ENCODE measurements at regions not wholly inside any gene's neighbourhood (a gene's known extent, or its start where the extent isn't known, plus 50 kb on each side); places are given as distances from the start of the nearest gene placed in this dataset.
"Not testable (repeated sequence)": the region's sequence is repeated elsewhere in the genome, so short reads cannot be mapped to it uniquely, and the experiment has no call there.

- DNase-seq = no peak
These were observed 423.7 kb upstream of the MTPN start for GRCh38 chr7:136400877-136401276.

DNA sequence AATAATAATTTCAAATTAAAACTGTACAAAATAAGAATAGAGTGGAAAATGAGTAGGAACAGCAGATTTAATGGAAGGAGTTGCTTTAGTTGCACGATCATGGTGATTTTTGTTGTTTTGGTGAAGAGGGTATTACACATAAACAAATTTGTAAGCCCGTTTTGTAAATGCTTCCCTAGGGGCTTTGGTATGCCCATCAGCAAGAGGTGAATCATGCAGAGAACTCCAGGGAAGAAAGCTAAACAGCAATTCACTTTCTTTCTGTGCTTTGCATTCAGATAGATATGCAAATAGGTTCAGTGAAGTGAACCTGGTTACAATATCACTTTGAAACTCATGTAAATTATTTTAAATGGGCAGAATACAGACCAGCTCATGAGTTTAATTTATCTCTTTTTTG is 422.2 kb upstream of the MTPN start:
- DNase-seq = no peak

- no peak for DNase-seq
These were observed 415.7 kb upstream of the MTPN start for GRCh38 chr7:136392856-136393255.

DNA sequence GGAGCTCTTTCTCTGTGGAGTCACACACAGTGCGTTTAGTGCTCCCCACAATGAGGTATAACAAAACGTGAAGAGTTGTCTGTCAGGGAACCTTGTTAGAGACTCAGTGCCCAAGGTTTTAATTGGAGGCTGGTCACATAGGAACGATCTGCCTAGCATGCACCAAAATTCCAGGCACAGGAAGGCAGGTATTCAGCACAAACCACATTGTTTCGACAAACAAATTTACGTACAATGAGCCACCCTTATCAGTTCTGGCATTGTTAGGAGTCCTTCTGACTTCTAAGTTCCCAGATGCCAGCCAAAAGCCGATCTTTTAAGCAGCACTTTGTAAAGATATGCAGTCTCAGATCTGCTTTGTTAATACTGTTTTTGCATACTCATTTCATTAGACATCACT is 414.2 kb upstream of the MTPN start:
- no peak for DNase-seq

- DNase-seq = no peak
These were observed 412.8 kb upstream of the MTPN start for GRCh38 chr7:136389933-136390332.

DNA sequence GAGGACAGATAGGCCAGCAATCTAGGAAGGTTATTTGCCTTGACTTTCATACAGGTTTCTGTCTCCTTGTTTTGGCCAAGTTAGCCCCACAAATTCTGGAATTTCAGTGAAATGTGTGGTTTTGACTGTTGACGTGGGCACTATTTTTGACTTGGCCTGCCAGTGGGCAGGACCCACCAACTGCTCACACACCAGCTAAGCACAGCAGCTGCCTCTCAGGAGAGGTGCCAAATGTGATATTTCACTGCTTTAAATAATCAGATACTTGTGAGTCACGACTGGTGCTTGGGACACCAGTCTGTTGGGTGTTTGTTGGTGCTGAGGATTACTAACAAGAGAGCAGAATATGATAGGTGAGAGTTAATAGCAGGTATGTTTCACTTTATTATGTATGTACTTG is 409.7 kb upstream of the MTPN start:
- DNase-seq = no peak

DNA sequence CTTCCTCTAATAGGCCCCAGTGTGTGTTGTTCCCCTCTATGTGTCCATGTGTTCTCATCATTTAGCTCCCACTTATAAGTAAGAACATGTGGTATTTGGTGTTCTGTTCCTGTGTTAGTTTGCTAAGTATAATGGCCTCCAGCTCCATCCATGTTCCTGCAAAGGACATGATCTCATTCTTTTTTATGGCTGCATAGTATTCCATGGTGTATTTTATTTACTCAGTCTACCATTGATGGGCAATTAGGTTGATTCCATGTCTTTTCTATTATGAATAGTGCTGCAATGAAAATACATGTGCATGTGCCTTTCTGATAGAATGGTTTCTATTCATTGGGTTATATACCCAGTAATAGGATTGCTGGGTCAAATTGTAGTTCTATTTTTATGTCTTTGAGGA is 394.2 kb upstream of the MTPN start:
- DNase-seq = not testable (repeated sequence)

DNA sequence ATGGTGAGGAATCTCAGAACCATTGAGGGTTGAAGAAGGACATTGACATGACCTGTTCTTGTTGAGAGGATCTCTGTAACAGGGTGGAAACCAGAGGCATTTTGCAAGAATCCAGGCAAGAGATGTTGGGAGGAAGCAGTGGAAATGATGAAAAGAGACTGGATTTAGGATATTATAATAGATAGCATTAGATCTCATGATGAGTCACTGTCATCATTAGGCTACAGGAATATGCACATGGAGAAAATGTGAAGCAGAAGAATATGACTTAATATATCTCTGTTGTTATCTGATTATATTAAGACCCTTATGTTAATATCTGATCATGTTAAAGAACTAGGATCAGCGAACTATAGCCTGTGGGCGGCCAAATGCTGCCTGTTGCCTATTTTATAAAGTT is 393.0 kb upstream of the MTPN start:
- no peak for DNase-seq

DNA sequence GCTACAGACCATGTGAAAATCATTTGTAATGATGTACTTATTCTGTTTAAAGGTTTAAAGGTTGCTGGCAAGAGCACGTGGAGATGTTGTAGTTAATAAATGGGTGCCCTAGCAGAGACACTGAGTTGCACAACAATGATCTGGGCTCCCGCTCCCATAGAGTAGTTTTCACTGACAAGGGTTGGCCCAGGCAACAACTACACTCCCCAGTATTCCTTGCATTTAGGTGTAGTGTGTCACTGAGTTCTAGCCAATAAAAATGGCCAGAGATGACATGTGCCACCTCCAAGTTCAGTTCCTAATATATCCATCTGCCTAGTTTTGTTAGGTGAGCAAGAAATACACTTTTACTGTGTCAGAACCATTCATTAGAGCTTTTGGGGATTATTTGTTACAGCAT is 392.1 kb upstream of the MTPN start:
- DNase-seq = no peak

DNA sequence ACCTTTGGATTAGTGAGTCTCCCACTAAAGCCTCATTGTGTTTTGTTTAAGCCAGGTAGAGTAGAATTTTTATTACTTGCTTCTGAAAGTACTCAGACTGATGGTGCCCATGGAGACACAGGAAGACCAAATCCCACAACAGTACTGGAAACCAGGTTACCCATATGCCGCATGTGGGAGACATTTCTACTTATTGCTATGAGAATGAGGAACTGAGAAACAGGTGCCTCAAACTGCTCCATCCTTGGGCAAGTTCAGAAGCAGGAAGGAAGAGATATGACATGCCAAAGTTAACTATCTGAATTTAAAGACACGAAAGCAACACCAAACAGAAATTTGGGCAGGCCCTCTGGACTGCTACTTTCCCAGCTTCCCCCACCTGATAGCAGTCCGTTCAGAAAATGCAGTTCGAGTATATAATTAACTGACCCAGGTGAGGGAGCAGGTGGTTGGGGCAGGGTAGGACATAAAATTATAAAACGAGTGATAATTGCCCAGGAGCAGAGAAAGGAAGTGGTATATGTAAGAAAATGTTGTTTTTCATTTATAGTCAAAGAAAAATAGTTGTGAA is 382.3 kb upstream of the MTPN start:
- no peak for DNase-seq

- DNase-seq = no peak
These were observed 376.1 kb upstream of the MTPN start for GRCh38 chr7:136353287-136353686.

DNA sequence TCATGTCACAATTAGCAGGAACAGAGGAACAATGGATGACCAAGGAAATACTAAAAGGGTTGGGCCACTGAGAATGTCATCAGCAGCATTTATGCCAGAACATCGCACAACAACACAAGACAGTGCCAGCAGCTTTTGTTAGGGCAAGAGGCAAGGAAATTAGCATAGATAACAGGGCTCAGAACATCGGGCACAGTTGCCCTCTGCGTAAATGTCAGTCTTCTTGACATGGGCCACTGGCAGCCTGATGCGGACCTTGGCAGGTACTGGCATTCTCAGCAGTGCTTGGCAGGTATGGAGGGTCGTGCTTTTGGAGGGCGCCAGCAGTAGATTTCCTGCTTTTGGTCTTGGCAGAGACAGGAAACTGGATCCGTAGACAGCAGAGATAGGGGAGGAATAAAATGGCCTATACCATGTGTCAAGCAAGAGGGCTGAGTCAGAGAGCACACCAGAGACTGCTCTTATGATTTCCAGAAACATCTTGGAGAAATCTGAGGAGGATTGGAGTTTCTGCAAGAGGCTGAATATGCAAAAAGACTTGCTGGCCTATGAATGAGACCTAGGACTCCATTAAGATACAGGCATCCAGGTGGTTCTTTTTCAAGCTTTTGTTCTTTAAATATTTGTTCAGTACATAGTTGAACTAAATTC is 371.5 kb upstream of the MTPN start:
- DNase-seq = no peak

GRCh38 chr7:136348142-136348541 is 371.0 kb upstream of the MTPN start:
- DNase-seq = no peak

GRCh38 chr7:136347488-136347887 is 370.3 kb upstream of the MTPN start:
- no peak for DNase-seq

GRCh38 chr7:136342251-136342650 is 365.1 kb upstream of the MTPN start:
- DNase-seq = no peak

DNA sequence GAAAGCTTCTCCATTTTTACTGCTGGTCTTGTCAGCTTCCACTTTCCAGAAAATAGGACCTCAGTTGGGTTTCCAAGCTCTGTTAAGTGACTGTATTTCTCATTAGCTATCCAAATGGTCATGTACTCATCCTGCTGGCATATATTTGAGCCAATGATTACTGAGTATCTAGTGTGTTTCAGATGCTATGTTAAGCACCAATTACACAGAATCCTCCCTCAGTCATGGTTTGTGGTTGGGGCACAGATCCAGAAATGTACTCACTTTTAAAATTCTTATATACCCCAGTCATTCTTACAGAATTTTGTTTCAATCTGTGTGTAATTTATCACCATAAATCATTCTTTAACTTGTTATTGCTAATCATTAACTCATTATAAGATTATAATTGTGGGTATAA is 362.3 kb upstream of the MTPN start:
- no peak for DNase-seq

DNA sequence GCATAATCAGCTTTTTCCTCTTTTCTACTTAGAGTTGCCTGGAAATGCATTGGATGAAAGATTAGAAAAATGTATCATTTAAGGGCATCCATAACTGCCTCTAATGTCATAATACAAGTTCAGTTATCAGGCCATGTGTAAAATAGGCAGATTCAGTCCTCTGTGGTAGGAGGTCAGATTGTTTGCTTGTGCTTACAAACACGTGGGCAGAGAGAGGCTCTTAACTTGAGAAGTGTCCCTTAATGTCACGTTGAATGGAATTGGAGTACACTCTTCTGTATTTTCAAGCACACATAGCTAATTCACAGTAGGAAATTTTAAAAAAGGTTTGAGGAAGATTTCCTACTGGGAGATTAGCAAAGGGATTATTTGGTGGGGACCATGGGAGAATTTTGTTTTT is 359.8 kb upstream of the MTPN start:
- no peak for DNase-seq

DNA sequence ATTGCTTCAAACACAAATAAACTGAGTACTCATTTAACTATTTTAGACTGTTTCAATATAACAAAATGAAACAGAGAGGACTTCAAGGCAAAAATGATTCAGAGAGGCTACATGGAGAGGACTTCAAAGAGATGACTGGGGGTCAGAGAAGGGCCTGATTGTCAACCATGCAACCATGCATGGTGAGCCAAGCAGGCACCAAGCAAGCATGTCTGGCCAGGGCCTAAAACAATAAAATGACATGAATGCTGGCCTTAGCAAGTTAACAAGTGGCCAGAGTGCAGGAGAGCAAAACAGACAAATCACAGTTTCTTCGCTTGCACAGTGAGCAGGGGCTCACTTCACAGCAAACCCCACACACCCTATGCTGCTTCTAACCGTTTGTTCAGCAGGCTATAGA is 356.5 kb upstream of the MTPN start:
- no peak for DNase-seq

- DNase-seq = no peak
These were observed 349.0 kb upstream of the MTPN start for GRCh38 chr7:136326045-136326609.

DNA sequence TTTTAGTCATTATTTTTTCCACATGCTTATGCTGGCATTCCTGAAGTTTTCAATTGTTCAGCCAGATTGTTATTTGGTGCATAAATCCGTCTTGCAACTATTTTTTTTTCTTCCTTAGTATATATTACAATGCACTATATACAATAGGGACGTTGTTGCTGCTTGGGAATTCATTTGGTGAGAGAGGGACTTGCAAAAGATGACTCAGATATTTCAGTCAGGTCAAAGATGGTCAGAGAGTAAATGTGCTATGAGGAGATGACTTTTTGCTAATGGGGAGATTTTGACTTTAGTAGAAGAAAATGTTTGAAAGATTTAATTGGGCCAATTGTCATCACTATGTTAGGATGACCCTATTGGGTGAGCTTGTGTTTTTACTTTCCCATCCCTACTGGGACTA is 348.4 kb upstream of the MTPN start:
- DNase-seq = no peak

DNA sequence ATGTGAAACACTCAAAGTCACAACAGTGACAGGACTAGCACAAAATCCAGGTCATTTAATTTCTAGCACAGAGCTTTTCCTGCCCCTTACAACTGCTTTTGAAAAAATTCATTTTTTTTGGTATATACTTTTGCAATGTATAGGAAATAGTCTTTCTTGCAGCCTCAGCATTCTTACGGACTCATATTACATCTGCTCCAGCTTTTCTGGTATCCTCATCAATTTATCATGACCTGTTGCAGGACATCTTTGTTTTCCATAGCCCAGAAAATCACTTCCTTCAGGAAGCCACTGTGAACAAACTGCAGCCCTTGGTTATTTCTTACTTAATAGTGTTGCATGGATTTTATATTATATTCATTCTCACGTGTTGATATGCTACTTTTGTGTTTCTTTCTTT is 347.9 kb upstream of the MTPN start:
- DNase-seq = no peak

DNA sequence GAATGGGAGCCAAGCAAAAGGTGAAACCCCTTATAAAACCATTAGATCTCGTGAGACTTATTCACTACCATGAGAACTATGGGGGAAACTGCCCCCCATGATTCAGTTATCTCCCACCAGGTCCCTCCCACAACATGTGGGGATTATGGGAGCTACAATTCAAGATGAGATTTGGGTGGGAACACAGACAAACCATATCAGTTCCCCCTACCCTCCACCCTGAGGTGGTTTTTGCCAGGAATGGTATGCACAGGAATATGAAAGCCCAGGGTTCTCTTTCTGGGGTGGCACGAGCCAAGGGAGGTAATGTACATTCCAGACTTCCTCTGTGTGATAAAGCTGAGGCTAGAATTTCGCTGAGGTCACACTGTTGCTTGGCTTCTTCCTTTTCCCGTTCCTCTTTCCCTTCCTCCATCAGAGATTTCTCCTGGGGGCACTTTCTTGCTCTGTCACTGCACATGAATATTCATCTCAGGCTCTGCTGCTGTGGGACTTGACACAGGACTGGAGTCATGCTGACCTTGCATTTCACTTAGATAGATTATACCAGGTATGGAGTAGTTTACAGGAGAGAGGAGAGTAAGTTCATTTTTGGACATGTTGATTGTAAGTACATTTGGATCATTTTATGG is 347.0 kb upstream of the MTPN start:
- DNase-seq = no peak

DNA sequence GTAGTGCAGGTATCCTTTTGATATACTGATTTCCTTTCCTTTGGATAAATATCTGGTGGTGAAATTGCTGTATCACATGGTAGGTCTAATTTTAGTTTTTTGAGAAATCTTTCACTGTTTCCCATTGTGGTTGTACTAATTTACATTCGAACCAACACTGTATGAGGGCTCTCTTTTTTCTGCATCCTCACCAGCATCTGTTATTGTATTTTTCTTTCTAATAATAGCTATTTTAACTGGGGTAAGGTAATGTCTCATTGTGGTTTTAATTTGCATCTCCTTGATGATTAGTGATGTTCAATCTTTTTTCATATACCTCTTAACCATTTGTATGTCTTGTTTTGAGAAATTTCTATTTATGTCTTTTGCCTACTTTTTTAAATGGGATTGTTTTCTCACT is 335.4 kb upstream of the MTPN start:
- DNase-seq = no peak

DNA sequence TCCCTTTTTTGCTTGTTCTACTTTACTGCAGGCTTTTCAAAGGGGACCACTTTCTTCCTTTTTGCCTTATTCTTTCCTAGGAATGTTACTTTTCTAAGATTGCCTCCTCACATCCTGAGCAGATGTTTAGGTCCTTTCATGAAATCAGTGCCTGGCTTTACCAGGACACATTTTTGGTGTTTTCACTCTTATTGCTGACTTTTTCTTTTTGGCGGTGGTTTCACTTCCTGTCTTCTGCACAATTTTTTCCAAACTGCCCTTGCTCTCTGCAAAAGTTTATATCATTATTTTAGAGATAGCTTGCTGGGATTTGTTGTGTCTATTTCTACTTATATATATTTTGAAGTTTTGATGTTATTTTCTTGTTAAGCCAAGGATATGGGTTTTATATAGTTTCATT is 332.2 kb upstream of the MTPN start:
- DNase-seq = no peak

DNA sequence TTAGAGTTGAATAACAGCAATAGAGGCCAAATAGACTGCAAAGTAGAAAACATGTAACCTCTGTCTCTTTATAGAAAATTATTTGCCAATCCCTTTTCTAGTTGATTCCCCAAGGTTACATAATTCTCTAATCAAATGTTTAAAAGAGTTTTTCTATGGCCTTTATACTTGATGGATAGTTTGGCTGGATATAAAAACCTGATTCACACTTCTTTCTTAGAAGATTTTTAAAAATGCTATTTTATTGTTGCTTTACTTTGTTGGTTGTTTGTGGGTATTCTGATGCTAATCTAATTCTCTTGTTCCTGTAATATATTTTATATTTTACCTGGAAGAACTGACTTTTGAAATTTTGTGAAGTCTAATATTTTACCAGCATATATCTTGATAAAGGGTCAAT is 331.1 kb upstream of the MTPN start:
- DNase-seq = no peak
